Nephron progenitor cell (in vitro differentiated cells): ENCODE measurements at regions not wholly inside any gene's neighbourhood (a gene's known extent, or its start where the extent isn't known, plus 50 kb on each side); places are given as distances from the start of the nearest gene placed in this dataset.

Experiments
- DNase-seq: peaks from one replicate; pipeline ENCODE4 v3.0.0; 2021
- H3K27ac Mint-ChIP-seq: 2 replicates; pipeline ENCODE4 v1.8.0; 2021; ENCODE audit warnings: mild to moderate bottlenecking, moderate library complexity, mixed read lengths
- H3K27me3 Mint-ChIP-seq: 2 replicates; pipeline ENCODE4 v1.8.0; 2021; ENCODE audit warnings: mild to moderate bottlenecking, low read depth, mixed read lengths; ENCODE audit not compliant: poor library complexity
- H3K36me3 Mint-ChIP-seq: 2 replicates; pipeline ENCODE4 v1.8.0; 2021; ENCODE audit warnings: low read depth, mixed read lengths
- H3K4me1 Mint-ChIP-seq: 2 replicates; pipeline ENCODE4 v1.8.0; 2021; ENCODE audit warnings: mixed read lengths
- H3K4me3 Mint-ChIP-seq: 2 replicates; pipeline ENCODE4 v1.8.0; 2021; ENCODE audit warnings: mild to moderate bottlenecking, moderate library complexity, mixed read lengths
- H3K9me3 Mint-ChIP-seq: 2 replicates; pipeline ENCODE4 v1.8.0; 2021; ENCODE audit warnings: mild to moderate bottlenecking, moderate library complexity, mixed read lengths
- TF ChIP-seq, protein P1 (sequence below): fragments of 200-600 bp; sonication (generic); IDR thresholded peaks from 2 replicates; pipeline ENCODE4 v1.5.0; 2021; ENCODE audit warnings: antibody characterized with exemption

DNA sequence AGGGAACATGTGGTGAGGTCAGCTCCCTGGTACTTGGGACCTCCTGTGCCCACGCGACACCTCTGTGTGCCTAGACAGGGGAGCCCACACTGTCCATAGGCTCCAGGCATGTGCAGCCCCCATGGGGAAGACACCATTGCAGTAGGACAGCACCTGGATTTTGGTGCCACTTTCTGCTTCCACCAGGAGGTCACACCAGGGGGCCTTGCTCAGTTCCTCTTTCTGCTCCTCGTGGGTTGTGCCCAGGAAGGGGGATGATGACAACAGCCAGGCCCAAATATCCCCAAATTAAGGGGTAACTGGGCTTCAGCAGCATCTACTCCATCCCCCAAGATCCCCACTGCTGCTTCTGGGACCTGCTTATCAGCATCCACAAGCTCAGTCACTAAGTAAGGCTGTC, 358.2 kb upstream of the KAZN start:
- Mint-ChIP-seq H3K9me3 (no peaks in the 10 kb centered on the region), H3K27me3 (peaks cover 3% of the 10 kb centered on the region), H3K4me3 (no peak overlapping the region), H3K4me1 (peaks cover 10% of the 10 kb centered on the region), H3K27ac (no peak overlapping the region), H3K36me3 (no peaks in the 10 kb centered on the region)
- TF ChIP-seq, protein P1, sequence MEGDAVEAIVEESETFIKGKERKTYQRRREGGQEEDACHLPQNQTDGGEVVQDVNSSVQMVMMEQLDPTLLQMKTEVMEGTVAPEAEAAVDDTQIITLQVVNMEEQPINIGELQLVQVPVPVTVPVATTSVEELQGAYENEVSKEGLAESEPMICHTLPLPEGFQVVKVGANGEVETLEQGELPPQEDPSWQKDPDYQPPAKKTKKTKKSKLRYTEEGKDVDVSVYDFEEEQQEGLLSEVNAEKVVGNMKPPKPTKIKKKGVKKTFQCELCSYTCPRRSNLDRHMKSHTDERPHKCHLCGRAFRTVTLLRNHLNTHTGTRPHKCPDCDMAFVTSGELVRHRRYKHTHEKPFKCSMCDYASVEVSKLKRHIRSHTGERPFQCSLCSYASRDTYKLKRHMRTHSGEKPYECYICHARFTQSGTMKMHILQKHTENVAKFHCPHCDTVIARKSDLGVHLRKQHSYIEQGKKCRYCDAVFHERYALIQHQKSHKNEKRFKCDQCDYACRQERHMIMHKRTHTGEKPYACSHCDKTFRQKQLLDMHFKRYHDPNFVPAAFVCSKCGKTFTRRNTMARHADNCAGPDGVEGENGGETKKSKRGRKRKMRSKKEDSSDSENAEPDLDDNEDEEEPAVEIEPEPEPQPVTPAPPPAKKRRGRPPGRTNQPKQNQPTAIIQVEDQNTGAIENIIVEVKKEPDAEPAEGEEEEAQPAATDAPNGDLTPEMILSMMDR = no peak
- no peak for DNase-seq

DNA sequence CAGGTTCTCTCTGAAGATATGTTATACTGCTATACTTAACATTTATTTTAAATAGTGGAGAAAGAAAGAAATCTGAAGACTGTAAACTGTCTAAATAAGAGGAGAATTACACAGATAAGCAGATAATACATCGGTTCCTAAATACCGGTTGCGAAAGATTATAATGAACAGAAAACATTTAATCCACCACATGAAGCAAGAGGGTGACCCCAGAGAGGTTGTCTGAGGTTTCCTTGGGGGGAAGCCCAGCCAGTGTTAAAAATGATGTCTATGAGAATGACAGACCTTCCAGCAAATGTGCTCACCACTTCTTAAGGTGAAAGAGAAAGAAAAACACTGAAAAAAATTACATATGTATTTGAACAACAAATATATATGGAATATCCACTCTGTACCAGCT, 356.4 kb upstream of the KAZN start:
- TF ChIP-seq, protein P1 = no peak
- Mint-ChIP-seq H3K4me3 (no peak overlapping the region), H3K27ac (no peak overlapping the region)

DNA sequence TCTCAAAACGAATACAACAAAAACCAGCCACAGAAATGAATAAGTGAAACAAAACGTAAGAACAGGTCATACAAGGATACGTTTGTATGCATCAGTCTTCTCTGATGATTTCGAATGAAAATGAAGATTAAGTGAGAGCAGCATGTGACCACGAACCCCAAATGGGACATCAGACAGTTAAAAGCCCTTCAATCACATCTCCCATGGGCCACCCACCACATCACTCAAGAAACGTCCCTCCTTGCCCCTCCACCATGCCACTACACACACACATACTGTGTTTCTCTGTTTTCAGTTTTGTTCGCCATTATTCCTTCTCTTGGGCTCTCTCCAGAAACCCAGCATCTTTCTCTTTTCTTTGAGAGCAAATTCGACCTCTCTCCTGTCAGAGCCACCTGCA, 355.6 kb upstream of the KAZN start:
- H3K27me3 Mint-ChIP-seq = peaks cover 3% of the 10 kb centered on the region
- H3K27ac Mint-ChIP-seq = no peak overlapping the region
- H3K4me3 Mint-ChIP-seq = no peak overlapping the region
- H3K36me3 Mint-ChIP-seq = no peaks in the 10 kb centered on the region
- TF ChIP-seq, protein P1 = no peak
- H3K9me3 Mint-ChIP-seq = no peaks in the 10 kb centered on the region
- DNase-seq = no peak
- H3K4me1 Mint-ChIP-seq = peaks cover 18% of the 10 kb centered on the region

More for the DNA sequence above, 356.4 kb upstream of the KAZN start:
- Mint-ChIP-seq H3K9me3 (no peaks in the 10 kb centered on the region), H3K4me1 (peaks cover 11% of the 10 kb centered on the region), H3K27me3 (peaks cover 3% of the 10 kb centered on the region), H3K36me3 (no peaks in the 10 kb centered on the region)
- no peak for DNase-seq

DNA sequence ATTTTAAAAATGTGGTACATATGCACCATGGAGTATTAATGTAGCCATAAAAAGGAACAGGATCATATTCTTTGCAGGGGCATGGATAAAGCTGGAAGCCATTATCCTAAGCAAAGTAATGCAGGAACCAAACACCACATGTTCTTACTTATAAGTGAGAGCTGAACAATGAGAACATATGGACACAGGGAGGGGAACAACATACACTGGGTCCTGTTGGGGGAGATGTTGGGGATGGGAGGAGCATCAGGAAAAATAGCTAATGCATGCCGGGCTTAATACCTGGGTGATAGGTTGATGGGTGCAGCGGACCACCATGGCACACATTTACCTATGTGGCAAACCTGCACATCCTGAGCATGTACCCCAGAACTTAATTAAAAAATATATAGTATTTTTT, 352.5 kb upstream of the KAZN start:
- no peak for DNase-seq
- TF ChIP-seq, protein P1 = no peak
- Mint-ChIP-seq H3K27me3 (no peaks in the 10 kb centered on the region), H3K27ac (no peak overlapping the region), H3K4me3 (no peak overlapping the region), H3K9me3 (no peaks in the 10 kb centered on the region), H3K36me3 (no peaks in the 10 kb centered on the region), H3K4me1 (peaks cover 36% of the 10 kb centered on the region)

DNA sequence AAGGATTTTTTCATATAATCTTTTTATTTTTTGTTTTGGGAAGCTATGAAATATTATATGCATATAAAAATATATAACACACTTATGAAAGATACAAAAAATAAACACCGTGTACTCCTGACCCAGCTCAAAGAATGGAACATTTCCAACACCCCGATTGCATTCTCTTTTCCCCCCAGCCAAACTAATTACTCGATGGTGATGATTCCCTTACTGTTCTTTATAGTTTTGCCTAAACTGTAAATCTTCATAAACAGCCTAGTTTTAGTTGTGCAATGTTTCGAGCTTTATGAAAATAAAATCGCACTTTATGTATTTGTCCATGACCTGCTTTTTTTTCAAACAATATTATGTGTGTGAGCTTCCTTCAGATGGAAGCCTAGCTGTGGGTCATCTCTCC, 352.0 kb upstream of the KAZN start:
- H3K4me1 Mint-ChIP-seq = peaks cover 36% of the 10 kb centered on the region
- TF ChIP-seq, protein P1 = no peak
- no peak for DNase-seq
- no peaks in the 10 kb centered on the region for H3K27me3 Mint-ChIP-seq
- no peak overlapping the region for H3K27ac Mint-ChIP-seq
- no peak overlapping the region for H3K4me3 Mint-ChIP-seq
- no peaks in the 10 kb centered on the region for H3K9me3 Mint-ChIP-seq
- H3K36me3 Mint-ChIP-seq = no peaks in the 10 kb centered on the region

DNA sequence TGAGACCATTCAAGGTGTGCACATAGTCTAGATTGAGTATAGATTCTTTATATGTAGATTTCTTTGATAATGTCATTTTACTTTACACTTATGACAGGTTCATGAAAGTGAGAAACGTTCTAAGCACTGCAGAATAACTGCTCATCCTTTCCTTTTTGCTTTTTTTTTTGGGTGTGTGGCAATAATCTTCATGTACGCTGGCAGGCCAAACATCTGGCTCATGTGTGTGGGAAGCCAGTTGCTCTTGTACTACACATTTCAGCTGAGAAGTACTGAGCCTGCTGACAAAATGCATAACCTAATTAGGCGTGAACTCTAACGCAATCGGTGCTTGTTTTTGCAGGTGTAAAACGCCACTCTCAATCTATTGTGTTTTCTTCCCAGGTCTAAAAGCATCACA, 350.8 kb upstream of the KAZN start:
- Mint-ChIP-seq H3K27me3 (no peaks in the 10 kb centered on the region), H3K4me3 (no peak overlapping the region), H3K36me3 (no peaks in the 10 kb centered on the region), H3K27ac (no peak overlapping the region), H3K4me1 (peaks cover 33% of the 10 kb centered on the region), H3K9me3 (no peaks in the 10 kb centered on the region)
- TF ChIP-seq, protein P1 = no peak
- no peak for DNase-seq
